ENCODE measurements at regions not wholly inside any gene's neighbourhood (a gene's known extent, or its start where the extent isn't known, plus 50 kb on each side); places are given as distances from the start of the nearest gene placed in this dataset.

DNA sequence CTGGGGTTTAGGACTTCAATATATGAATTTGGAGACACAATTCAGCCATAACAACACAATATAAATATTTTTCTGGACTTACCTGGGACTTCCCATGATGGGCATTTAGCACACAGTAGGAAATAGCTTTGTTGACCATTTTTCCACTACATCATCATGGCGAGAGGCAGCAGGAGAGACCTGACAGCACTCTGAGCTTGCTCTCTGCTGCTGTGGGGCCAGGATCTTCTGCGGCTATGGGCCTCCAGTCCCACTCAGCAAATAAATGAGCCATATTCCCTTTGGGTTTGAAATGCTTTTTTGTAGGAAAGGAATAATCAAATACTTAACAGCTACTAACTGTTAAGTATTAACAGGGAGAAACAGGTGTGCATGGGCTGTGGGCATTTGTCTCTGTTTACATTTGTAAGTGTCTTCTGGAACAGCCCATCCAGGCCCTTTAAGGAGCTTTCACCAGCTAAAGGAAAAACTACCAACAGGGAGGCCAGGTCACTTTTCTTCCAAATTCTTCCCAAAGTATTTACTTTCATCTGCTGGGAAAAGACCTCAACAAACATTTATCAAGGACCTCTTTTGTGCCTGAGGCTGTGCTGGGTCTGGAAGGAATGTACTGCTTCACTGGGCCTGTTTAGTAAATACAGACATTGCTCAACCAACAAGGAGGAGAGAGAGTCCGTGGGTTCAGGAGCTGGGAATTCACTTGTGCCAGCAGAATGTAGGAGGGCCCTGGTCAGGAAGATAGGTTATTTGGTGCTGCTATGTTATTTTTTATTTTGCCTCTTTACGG lies 133.2 kb downstream of the LRIG2 start:
- Histone ChIP-seq H2BK5ac (ENCODE audit: insufficient read length, low read length) (no peak overlapping the region), H4K5ac (ENCODE audit: insufficient read length, low read depth, low read length) (no peak overlapping the region), H2BK15ac (ENCODE audit: low read depth, low read length) (no peak overlapping the region), H4K8ac (replicated peaks; ENCODE audit: insufficient read length, low read depth, low read length) (no peak overlapping the region), H2AFZ (ENCODE audit: low read length) (no peak overlapping the region), H3K27me3 (ENCODE audit: insufficient read depth, low read length) (no peaks in the 10 kb centered on the region), H3K79me1 (ENCODE audit: insufficient read depth, low read depth, low read length, poor library complexity, severe bottlenecking) (no peaks in the 10 kb centered on the region), H3K23ac (ENCODE audit: insufficient read length, low read depth, low read length) (no peak overlapping the region), H2BK120ac (ENCODE audit: low read depth, low read length, poor library complexity, severe bottlenecking) (no peak overlapping the region), H3K4me2 (ENCODE audit: insufficient read depth, insufficient read length, low read length) (no peak overlapping the region), H2BK12ac (ENCODE audit: insufficient read length, low read depth, low read length) (no peak overlapping the region), H4K91ac (ENCODE audit: insufficient read length, low read depth, low read length) (no peak overlapping the region), H4K20me1 (ENCODE audit: control insufficient read depth, insufficient read depth, insufficient read length) (no peaks in the 10 kb centered on the region), H3K14ac (ENCODE audit: insufficient read depth, low read length) (no peak overlapping the region), H3K9ac (ENCODE audit: extremely low read depth, insufficient read length, low read length) (no peak overlapping the region), H2BK20ac (ENCODE audit: low read depth, low read length, poor library complexity, severe bottlenecking) (no peak overlapping the region), H3K27ac (ENCODE audit: insufficient read length, low read depth, low read length) (no peak overlapping the region), H3K79me2 (ENCODE audit: insufficient read depth, low read length) (no peaks in the 10 kb centered on the region), H3K18ac (ENCODE audit: insufficient read length, low read depth, low read length) (no peak overlapping the region), H3K4ac (ENCODE audit: low read depth, low read length) (no peak overlapping the region), H2AK5ac (ENCODE audit: insufficient read length, low read length) (no peak overlapping the region), H3K4me1 (ENCODE audit: insufficient read depth, low read length) (no peaks in the 10 kb centered on the region; the same call in 1 of the 2 replicates), H3T11ph (ENCODE audit: low read length) (no peak overlapping the region), H3K56ac (ENCODE audit: insufficient read length, low read depth, low read length) (no peak overlapping the region), H3K9me3 (ENCODE audit: control insufficient read depth, low read depth, low read length) (no peaks in the 10 kb centered on the region), H3K23me2 (ENCODE audit: insufficient read length, low read depth, low read length, poor library complexity, severe bottlenecking) (no peaks in the 10 kb centered on the region)
- H3K27ac Mint-ChIP-seq = no peak overlapping the region; a peak in 1 of 7 replicates
- DNase-seq = no peak
- peaks cover 0 to 2% of the 10 kb centered on the region in 2 experiments; a peak in 1 of 5 replicates for H3K9me3 Mint-ChIP-seq
- peaks cover 21 to 28% of the 10 kb centered on the region in 2 experiments for H3K4me1 Mint-ChIP-seq
- no CpG with 5 or more reads among the region's 4 CpGs for WGBS (ENCODE audit: extremely low coverage, insufficient read length, low lambda C conversion rate)
- no peak overlapping the region for H3K4me3 Mint-ChIP-seq
- H3K36me3 Mint-ChIP-seq (ENCODE audit: insufficient read depth in 1 of 3, low read depth in 3 of 3) = peaks cover 0 to 3% (median 0%) of the 10 kb centered on the region in 3 experiments; a peak in 3 of 7 replicates
- H3K27me3 Mint-ChIP-seq (ENCODE audit: low read depth) = no peaks in the 10 kb centered on the region
- TF ChIP-seq, protein P1, sequence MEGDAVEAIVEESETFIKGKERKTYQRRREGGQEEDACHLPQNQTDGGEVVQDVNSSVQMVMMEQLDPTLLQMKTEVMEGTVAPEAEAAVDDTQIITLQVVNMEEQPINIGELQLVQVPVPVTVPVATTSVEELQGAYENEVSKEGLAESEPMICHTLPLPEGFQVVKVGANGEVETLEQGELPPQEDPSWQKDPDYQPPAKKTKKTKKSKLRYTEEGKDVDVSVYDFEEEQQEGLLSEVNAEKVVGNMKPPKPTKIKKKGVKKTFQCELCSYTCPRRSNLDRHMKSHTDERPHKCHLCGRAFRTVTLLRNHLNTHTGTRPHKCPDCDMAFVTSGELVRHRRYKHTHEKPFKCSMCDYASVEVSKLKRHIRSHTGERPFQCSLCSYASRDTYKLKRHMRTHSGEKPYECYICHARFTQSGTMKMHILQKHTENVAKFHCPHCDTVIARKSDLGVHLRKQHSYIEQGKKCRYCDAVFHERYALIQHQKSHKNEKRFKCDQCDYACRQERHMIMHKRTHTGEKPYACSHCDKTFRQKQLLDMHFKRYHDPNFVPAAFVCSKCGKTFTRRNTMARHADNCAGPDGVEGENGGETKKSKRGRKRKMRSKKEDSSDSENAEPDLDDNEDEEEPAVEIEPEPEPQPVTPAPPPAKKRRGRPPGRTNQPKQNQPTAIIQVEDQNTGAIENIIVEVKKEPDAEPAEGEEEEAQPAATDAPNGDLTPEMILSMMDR (conservative IDR thresholded peaks at IDR 0.05) = no peak
